K562 (cell line): ENCODE measurements at regions not wholly inside any gene's neighbourhood (a gene's known extent, or its start where the extent isn't known, plus 50 kb on each side); places are given as distances from the start of the nearest gene placed in this dataset.

Experiments used
- FOXK2 ChIP-seq, 2 experiments: fragments of 450-650 bp; IDR thresholded peaks in 1 of 2; conservative IDR thresholded peaks in 1 of 2; 2 replicates each; pipeline ENCODE4 v1.6.1; 2016; ENCODE audit warnings: low read depth in 2 of 2, mild to moderate bottlenecking in 1 of 2
- POLR2A ChIP-seq: fragments of 450-650 bp; conservative IDR thresholded peaks from 2 replicates; pipeline ENCODE4 v1.6.1; 2016
- POLR2AphosphoS5 ChIP-seq: IDR thresholded peaks from 2 replicates; pipeline ENCODE4 v1.6.1; 2011; ENCODE audit warnings: mild to moderate bottlenecking, low read depth, low read length, moderate library complexity; ENCODE audit not compliant: control insufficient read depth, insufficient read depth
- TF ChIP-seq, protein P1 (sequence below): sonication (generic); formaldehyde crosslinking; IDR thresholded peaks from 2 replicates; pipeline ENCODE4 v1.8.1; 2022; ENCODE audit warnings: missing genetic modification reagents

DNA sequence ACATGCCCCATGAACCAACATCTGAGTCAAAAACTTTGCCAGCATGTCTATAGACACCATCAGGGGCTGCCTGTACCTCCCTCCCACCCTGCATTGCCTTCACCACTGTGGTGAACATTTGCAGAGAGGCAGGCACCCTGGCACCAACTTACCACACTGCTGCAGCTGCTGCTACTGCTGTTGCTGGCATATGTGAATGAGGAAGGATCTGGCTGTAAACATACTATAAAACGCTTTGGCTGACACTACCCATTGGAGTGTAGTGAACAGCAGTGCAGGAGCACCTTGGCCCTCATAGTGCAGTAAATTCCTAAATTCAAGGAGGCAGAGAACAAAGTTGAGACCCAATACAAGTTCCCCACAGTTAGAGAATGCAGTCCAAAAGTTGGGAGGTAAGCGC is 90.6 kb upstream of the SPIN4 start:
- TF ChIP-seq FOXK2 (conservative IDR thresholded peaks at IDR 0.05 in 1 of 2, IDR thresholded peaks at IDR 0.05 in 1 of 2; ENCODE audit: low read depth in 2 of 2) = no peak
- TF ChIP-seq POLR2AphosphoS5 = no peak
- TF ChIP-seq, protein P1, sequence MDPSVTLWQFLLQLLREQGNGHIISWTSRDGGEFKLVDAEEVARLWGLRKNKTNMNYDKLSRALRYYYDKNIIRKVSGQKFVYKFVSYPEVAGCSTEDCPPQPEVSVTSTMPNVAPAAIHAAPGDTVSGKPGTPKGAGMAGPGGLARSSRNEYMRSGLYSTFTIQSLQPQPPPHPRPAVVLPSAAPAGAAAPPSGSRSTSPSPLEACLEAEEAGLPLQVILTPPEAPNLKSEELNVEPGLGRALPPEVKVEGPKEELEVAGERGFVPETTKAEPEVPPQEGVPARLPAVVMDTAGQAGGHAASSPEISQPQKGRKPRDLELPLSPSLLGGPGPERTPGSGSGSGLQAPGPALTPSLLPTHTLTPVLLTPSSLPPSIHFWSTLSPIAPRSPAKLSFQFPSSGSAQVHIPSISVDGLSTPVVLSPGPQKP = no peak
- TF ChIP-seq POLR2A = no peak
